Natural killer cell (primary cell): ENCODE measurements at regions not wholly inside any gene's neighbourhood (a gene's known extent, or its start where the extent isn't known, plus 50 kb on each side); places are given as distances from the start of the nearest gene placed in this dataset.

Experiments used
- ATAC-seq, 3 donors: fragments of 150-1000 bp in 2 of 3; fragments of 200-7000 bp in 1 of 3; cut with Tn5 transposase; 1 replicate in 1 of 3; 2 replicates in 2 of 3; pipeline ENCODE4 v1.10.0; 2021; ENCODE audit warnings: mild to moderate bottlenecking in 2 of 3, moderate library complexity in 2 of 3
- DNase-seq, 2 donors: peaks; one replicate each; pipeline versions ENCODE4 v3.0.0 to v3.0.0-alpha.2; 2013 to 2021; ENCODE audit warnings: mixed read lengths in 1 of 2
- H3K27ac ChIP-seq: one replicate; pipeline ENCODE4 v1.5.1; 2013; ENCODE audit warnings: mild to moderate bottlenecking, low read length
- H3K27me3 ChIP-seq: one replicate; pipeline ENCODE4 v1.6.1; 2013; ENCODE audit warnings: low read length; ENCODE audit not compliant: control insufficient read depth, insufficient read depth
- H3K36me3 ChIP-seq: one replicate; pipeline ENCODE4 v1.6.1; 2013; ENCODE audit warnings: low read length; ENCODE audit not compliant: control insufficient read depth, insufficient read depth
- H3K4me1 ChIP-seq: one replicate; pipeline ENCODE4 v1.6.1; 2013; ENCODE audit warnings: low read length; ENCODE audit not compliant: control insufficient read depth, insufficient read depth
- H3K4me3 ChIP-seq: one replicate; pipeline ENCODE4 v1.5.1; 2013; ENCODE audit warnings: low read length
- H3K9me3 ChIP-seq: one replicate; pipeline ENCODE4 v1.6.1; 2013; ENCODE audit warnings: low read length; ENCODE audit not compliant: control insufficient read depth, insufficient read depth
- H3K27ac Mint-ChIP-seq, 2 donors: one replicate each; pipeline ENCODE4 v1.8.0; 2022; ENCODE audit warnings: mild to moderate bottlenecking in 2 of 2, mixed read lengths in 2 of 2, moderate library complexity in 1 of 2
- H3K27me3 Mint-ChIP-seq, 2 donors: one replicate each; pipeline ENCODE4 v1.8.0; 2022; ENCODE audit warnings: low read depth in 2 of 2, mixed read lengths in 2 of 2
- H3K36me3 Mint-ChIP-seq: one replicate; pipeline ENCODE4 v1.8.0; 2022; ENCODE audit warnings: mixed read lengths
- H3K4me1 Mint-ChIP-seq, 2 donors: one replicate each; pipeline ENCODE4 v1.8.0; 2022; ENCODE audit warnings: mixed read lengths in 2 of 2
- H3K4me3 Mint-ChIP-seq: one replicate; pipeline ENCODE4 v1.8.0; 2022; ENCODE audit warnings: mild to moderate bottlenecking, moderate library complexity, mixed read lengths
- H3K9me3 Mint-ChIP-seq, 2 donors: one replicate each; pipeline ENCODE4 v1.8.0; 2022; ENCODE audit warnings: mixed read lengths in 2 of 2
- WGBS: methylation state at CpG from one replicate; pipeline ENCODE4 v1.1.7; 2013; ENCODE audit warnings: missing lambda C conversion rate; ENCODE audit not compliant: insufficient coverage; 5-methylcytosine and 5-hydroxymethylcytosine counted together
- intact Hi-C: fragments of 100-400 bp; cut with micrococcal nuclease; formaldehyde crosslinking; loops from one replicate; pipeline ENCODE4 v1.14.2; 2022
- TF ChIP-seq, protein P1 (sequence below): fragments of 200-600 bp; IDR thresholded peaks from one replicate; pipeline ENCODE4 v1.8.0; 2022; ENCODE audit warnings: antibody characterized with exemption

DNA sequence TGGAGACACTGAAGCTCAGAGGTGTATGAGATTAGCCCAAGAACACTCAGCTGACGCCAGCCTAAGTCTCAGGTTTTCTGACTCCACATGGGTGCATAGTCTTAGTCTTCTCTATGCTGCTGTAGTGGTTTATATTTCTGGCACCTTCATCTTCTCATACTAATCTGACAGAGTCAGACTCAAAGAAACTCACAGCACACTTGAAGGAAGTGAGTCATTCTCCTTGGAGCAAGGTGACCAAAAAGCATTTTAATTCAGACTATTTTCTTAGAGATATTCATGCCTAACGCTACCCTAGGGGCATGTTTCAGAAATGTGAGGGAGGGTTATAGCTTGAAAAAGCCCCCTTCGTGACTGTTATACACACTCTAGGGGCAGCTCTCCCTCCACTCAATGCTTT is 775.3 kb upstream of the ARPP21 start:
- DNase-seq, result no peak
- no peaks in the 10 kb centered on the region for H3K36me3 ChIP-seq
- Mint-ChIP-seq H3K4me1 (no peaks in the 10 kb centered on the region), H3K4me3 (no peak overlapping the region), H3K27me3 (no peaks in the 10 kb centered on the region), H3K36me3 (no peaks in the 10 kb centered on the region), H3K9me3 (peaks cover 11 to 15% of the 10 kb centered on the region in 2 donors), H3K27ac (no peak overlapping the region)
- no peaks in the 10 kb centered on the region for H3K9me3 ChIP-seq
- ATAC-seq, result no peak
- intact Hi-C loops, result no loop called here
- H3K4me3 ChIP-seq, result no peak overlapping the region
- H3K27me3 ChIP-seq, result no peaks in the 10 kb centered on the region
- H3K27ac ChIP-seq, result no peak overlapping the region
- TF ChIP-seq, protein P1, sequence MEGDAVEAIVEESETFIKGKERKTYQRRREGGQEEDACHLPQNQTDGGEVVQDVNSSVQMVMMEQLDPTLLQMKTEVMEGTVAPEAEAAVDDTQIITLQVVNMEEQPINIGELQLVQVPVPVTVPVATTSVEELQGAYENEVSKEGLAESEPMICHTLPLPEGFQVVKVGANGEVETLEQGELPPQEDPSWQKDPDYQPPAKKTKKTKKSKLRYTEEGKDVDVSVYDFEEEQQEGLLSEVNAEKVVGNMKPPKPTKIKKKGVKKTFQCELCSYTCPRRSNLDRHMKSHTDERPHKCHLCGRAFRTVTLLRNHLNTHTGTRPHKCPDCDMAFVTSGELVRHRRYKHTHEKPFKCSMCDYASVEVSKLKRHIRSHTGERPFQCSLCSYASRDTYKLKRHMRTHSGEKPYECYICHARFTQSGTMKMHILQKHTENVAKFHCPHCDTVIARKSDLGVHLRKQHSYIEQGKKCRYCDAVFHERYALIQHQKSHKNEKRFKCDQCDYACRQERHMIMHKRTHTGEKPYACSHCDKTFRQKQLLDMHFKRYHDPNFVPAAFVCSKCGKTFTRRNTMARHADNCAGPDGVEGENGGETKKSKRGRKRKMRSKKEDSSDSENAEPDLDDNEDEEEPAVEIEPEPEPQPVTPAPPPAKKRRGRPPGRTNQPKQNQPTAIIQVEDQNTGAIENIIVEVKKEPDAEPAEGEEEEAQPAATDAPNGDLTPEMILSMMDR, result no peak
- WGBS, result 100% methylated on average over 1 of the region's 3 CpGs
- no peaks in the 10 kb centered on the region for H3K4me1 ChIP-seq

DNA sequence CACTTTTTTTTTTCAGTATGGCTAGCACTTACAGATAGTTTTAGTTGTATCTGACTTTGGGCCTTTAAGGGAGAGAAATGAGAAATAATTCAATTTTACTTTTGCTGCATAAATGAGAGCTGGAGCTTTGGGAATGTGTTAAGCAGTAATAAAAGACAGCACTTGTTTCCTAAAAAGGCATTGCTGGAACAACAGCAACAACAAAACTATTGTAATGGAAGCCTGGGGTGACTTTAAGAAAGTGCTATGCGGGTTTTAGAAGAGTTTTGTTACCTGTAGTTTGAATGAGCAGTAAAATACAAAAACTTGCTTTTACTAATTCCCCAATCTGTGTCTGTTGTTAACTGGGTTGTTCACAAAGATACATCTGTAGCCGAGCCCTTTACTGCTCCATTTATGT is 774.0 kb upstream of the ARPP21 start:
- Histone ChIP-seq H3K4me3 (no peak overlapping the region), H3K9me3 (no peaks in the 10 kb centered on the region), H3K36me3 (no peaks in the 10 kb centered on the region), H3K27ac (no peak overlapping the region), H3K27me3 (no peaks in the 10 kb centered on the region), H3K4me1 (no peaks in the 10 kb centered on the region)
- TF ChIP-seq, protein P1, result no peak
- Mint-ChIP-seq H3K4me3 (no peak overlapping the region), H3K27ac (no peak overlapping the region), H3K9me3 (peaks cover 12 to 15% of the 10 kb centered on the region in 2 donors), H3K27me3 (no peaks in the 10 kb centered on the region), H3K4me1 (no peaks in the 10 kb centered on the region), H3K36me3 (no peaks in the 10 kb centered on the region)
- WGBS, result 100% methylated on average over 1 of the region's 2 CpGs
- intact Hi-C loops, result no loop called here
- no peak for DNase-seq
- no peak for ATAC-seq

DNA sequence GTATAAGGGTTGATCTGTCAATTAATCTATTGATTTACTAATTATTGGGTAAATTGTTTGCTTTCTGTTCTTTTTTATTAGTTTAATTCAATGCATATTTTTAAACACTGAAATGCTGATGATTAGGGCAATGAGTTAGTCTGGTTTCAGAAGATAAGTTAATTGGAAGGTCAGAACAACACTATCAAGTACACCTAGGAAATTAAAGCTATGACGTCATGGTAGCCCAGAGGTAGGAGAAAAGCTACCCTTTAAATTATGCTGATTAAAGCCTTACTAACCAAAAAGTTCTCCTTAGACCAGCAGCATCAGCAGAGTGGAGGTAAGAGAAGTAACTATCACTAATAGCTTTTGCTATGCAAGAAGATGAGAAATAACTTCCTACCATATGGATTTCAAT is 770.4 kb upstream of the ARPP21 start:
- Histone ChIP-seq H3K9me3 (no peaks in the 10 kb centered on the region), H3K27ac (no peak overlapping the region), H3K27me3 (no peaks in the 10 kb centered on the region), H3K4me3 (no peak overlapping the region), H3K36me3 (no peaks in the 10 kb centered on the region), H3K4me1 (no peaks in the 10 kb centered on the region)
- Mint-ChIP-seq H3K4me1 (no peaks in the 10 kb centered on the region), H3K4me3 (no peak overlapping the region), H3K27ac (no peak overlapping the region), H3K27me3 (no peaks in the 10 kb centered on the region), H3K9me3 (peaks cover 7 to 11% of the 10 kb centered on the region in 2 donors), H3K36me3 (no peaks in the 10 kb centered on the region)
- intact Hi-C loops, result no loop called here
- WGBS, result no CpG with 5 or more reads among the region's 1 CpG
- ATAC-seq (no peak), DNase-seq (no peak)
- TF ChIP-seq, protein P1, result no peak

DNA sequence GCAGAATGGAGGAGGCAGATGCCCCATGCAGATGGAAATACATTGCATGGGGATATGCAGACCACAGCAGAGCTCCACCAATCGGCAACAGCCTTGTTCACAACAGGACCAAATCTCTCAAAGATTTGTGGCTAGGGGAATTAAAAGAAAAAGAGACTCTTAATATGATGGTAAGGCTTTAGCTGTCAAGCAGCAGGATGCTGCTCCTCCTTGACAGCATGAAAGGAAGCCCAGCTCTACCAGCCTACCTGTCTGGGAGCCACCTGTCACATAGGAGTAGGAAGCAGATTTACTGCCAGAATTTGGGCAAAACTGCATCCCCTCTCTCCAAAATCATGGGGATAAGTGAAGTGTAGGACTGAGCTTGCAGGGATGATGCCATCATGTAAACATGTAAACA is 769.6 kb upstream of the ARPP21 start:
- no peak overlapping the region for H3K4me3 Mint-ChIP-seq
- no peak overlapping the region for H3K27ac Mint-ChIP-seq
- no peaks in the 10 kb centered on the region for H3K27me3 Mint-ChIP-seq
- no peaks in the 10 kb centered on the region for H3K36me3 Mint-ChIP-seq
- no peaks in the 10 kb centered on the region for H3K4me1 Mint-ChIP-seq
- DNase-seq (no peak), ATAC-seq (no peak)
- TF ChIP-seq, protein P1, result no peak
- WGBS, result 100% methylated on average over 1 of the region's 1 CpG
- no peaks in the 10 kb centered on the region for H3K27me3 ChIP-seq
- H3K4me1 ChIP-seq, result no peaks in the 10 kb centered on the region
- intact Hi-C loops, result no loop called here
- no peaks in the 10 kb centered on the region for H3K36me3 ChIP-seq
- H3K9me3 ChIP-seq, result no peaks in the 10 kb centered on the region
- H3K27ac ChIP-seq, result no peak overlapping the region
- peaks cover 7 to 11% of the 10 kb centered on the region in 2 donors for H3K9me3 Mint-ChIP-seq
- H3K4me3 ChIP-seq, result no peak overlapping the region
